Right atrium auricular region (tissue), 2 donors: ENCODE measurements at regions not wholly inside any gene's neighbourhood (a gene's known extent, or its start where the extent isn't known, plus 50 kb on each side); places are given as distances from the start of the nearest gene placed in this dataset.

ENCODE experiments used
- DNase-seq: peaks from one replicate; pipeline ENCODE4 v3.0.0-alpha.2; 2019; ENCODE audit warnings: low spot score
- H3K27ac ChIP-seq, 2 donors: fragments of 200-600 bp; sonication (generic); 1 replicate in 1 of 2; 2 replicates in 1 of 2; pipeline ENCODE4 v1.5.1; 2016 to 2019
- H3K27me3 ChIP-seq, 2 donors: fragments of 200-600 bp; sonication (generic); one replicate each; pipeline versions ENCODE4 v1.5.1 to v1.6.0; 2017 to 2019
- H3K36me3 ChIP-seq: fragments of 200-600 bp; sonication (generic); one replicate; pipeline ENCODE4 v1.5.1; 2016
- H3K4me1 ChIP-seq, 2 donors: fragments of 200-600 bp; sonication (generic); one replicate each; pipeline versions ENCODE4 v1.5.1 to v1.6.0; 2017 to 2019
- H3K4me3 ChIP-seq, 2 donors: fragments of 200-600 bp; sonication (generic); 1 replicate in 1 of 2; 2 replicates in 1 of 2; pipeline ENCODE4 v1.5.1; 2017 to 2019; ENCODE audit warnings: mild to moderate bottlenecking in 1 of 2, moderate library complexity in 1 of 2
- H3K9me3 ChIP-seq, 2 donors: fragments of 200-600 bp; sonication (generic); one replicate each; pipeline ENCODE4 v1.5.1; 2019
- CTCF ChIP-seq, 2 donors: fragments of 200-600 bp; sonication (generic); IDR thresholded peaks; one replicate each; pipeline ENCODE4 v1.5.1; 2019; ENCODE audit warnings: antibody characterized with exemption in 2 of 2

DNA sequence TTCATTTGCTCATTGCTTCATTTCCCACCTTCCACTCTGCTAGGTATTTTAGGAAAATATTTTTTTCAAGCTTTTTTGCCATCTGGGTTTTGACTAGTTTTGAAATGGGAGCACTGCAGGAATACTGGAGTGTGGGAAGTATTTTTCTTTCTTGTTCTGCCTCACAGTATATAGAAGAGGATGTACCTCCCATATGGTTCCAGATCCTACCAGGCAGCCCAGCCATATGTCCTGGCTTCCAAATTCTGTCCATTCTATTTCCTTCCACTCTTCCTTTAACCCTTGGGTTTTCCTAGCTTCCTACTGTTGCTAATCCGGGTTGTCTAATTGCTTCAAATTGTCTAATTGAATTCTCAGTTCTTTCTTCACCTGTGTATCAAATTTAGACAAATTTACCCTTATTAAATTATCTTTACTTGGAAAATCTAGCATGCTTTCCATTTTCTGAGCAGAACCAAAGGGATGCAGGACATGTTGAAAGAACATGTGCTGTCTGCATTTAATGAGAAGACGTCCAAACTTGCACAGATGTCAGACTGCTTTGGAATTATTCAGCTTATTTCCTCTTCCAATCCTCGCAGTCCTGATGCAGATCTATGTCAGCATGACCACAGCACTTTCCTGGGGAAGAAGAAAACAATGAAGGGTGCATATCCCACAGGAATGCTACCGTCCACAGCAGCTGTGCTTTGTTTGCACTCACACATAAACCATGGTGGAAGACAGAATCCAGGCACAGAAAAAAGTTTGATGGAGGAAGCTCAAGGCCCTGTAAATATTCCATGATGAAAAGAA is 1273.9 kb upstream of the MAP3K7 start:
- Histone ChIP-seq H3K4me1 (no peaks in the 10 kb centered on the region), H3K27me3 (no peaks in the 10 kb centered on the region), H3K27ac (no peak overlapping the region), H3K4me3 (no peak overlapping the region), H3K9me3 (no peaks in the 10 kb centered on the region), H3K36me3 (no peaks in the 10 kb centered on the region)
- no peak for DNase-seq
- no peak for TF ChIP-seq CTCF (IDR thresholded peaks at IDR 0.05)

DNA sequence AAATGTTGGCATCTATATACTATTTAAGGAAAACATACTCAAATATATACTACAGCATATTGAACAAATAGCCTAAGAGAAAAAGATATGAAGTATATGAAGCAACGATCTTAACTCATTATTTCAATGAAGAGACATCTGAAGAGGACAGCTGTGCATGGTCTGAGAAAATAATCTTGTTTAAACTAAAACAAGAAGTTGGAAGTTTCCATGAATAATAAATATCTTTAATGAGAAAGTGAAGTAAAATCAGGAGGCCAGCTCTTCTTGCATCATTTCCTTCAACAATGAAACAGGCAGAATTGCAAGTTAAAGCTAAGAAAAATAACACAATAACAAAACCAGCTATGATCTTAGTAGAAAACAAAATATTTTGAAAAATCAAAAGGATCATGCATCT is 1265.4 kb upstream of the MAP3K7 start:
- H3K4me1 ChIP-seq, result no peaks in the 10 kb centered on the region
- H3K9me3 ChIP-seq, result no peaks in the 10 kb centered on the region
- no peak for TF ChIP-seq CTCF (IDR thresholded peaks at IDR 0.05)
- H3K4me3 ChIP-seq, result no peak overlapping the region
- no peak overlapping the region for H3K27ac ChIP-seq
- H3K36me3 ChIP-seq, result no peaks in the 10 kb centered on the region
- no peak for DNase-seq
- H3K27me3 ChIP-seq, result no peaks in the 10 kb centered on the region

DNA sequence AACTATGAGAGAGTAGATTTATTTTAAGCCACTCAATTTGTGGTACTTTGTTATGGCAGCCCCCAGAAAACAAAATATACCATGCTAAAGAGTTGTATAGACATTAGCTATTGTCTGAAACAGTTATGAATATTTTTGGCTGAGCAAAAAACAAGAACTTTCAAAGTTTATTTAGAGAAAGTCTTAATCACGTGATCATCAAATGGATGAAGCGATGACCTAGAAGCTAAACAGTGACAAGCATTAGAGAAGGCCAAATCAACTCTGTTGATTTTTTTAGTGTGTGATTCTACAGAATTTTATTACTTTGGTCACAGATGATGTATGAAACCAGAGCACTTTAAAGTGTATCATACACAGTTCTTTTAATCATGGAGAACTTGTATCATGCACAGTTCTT is 1247.9 kb upstream of the MAP3K7 start:
- H3K27ac ChIP-seq, result no peak overlapping the region
- TF ChIP-seq CTCF (IDR thresholded peaks at IDR 0.05), result no peak
- DNase-seq, result no peak
- no peak overlapping the region for H3K4me3 ChIP-seq
- no peaks in the 10 kb centered on the region for H3K4me1 ChIP-seq
- no peaks in the 10 kb centered on the region for H3K27me3 ChIP-seq
- no peaks in the 10 kb centered on the region for H3K9me3 ChIP-seq
- H3K36me3 ChIP-seq, result no peaks in the 10 kb centered on the region

DNA sequence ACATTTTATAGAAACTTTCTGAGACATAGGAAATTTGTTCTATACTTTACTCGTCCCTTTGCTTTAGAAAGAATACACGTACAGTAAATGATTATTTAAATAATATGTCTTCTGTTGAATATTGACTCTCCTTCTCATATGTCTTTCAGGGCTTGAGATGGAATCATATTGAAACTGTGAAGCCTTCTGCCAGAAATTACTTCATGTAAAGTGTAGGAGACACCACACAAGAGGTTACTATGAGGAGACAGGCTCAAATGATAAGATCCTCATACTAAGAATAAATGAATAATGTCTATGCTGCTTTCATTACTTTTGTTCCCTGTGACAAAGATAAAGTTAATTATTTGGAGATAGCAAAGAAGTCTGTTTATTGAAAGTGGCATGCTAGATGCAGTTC is 1240.3 kb upstream of the MAP3K7 start:
- no peak for TF ChIP-seq CTCF (IDR thresholded peaks at IDR 0.05)
- Histone ChIP-seq H3K9me3 (no peaks in the 10 kb centered on the region), H3K4me3 (no peak overlapping the region), H3K27ac (no peak overlapping the region), H3K4me1 (no peaks in the 10 kb centered on the region), H3K36me3 (no peaks in the 10 kb centered on the region), H3K27me3 (no peaks in the 10 kb centered on the region)
- DNase-seq, result no peak

- Histone ChIP-seq H3K36me3 (no peaks in the 10 kb centered on the region), H3K27ac (no peak overlapping the region), H3K9me3 (no peaks in the 10 kb centered on the region), H3K4me3 (no peak overlapping the region), H3K27me3 (no peaks in the 10 kb centered on the region), H3K4me1 (no peaks in the 10 kb centered on the region)
- DNase-seq, result no peak
- TF ChIP-seq CTCF (IDR thresholded peaks at IDR 0.05), result no peak
Measured at GRCh38 chr6:91826128-91826527, 1239.3 kb upstream of the MAP3K7 start.

DNA sequence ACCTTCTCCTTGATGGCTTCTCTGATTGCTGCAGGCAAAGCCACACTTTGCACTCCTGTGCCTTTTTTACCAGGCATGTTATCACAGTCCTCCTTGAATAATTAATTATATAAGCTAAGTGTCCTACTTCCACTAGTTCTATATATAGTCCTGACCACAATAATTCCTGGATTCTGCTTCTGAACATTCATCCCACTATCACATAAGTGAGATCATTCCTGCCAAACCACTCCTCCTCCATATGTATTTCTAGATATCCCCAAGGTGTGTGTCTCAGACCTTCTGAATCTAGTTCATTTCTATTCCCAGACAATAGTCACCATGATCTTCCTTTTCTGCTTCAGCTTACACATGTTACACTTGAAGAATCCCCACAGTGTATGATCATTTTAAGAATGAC is 1237.5 kb upstream of the MAP3K7 start:
- no peak for DNase-seq
- Histone ChIP-seq H3K4me3 (no peak overlapping the region), H3K36me3 (no peaks in the 10 kb centered on the region), H3K9me3 (no peaks in the 10 kb centered on the region), H3K27ac (no peak overlapping the region), H3K4me1 (no peaks in the 10 kb centered on the region), H3K27me3 (no peaks in the 10 kb centered on the region)
- no peak for TF ChIP-seq CTCF (IDR thresholded peaks at IDR 0.05)
